ENCODE measurements at regions not wholly inside any gene's neighbourhood (a gene's known extent, or its start where the extent isn't known, plus 50 kb on each side); places are given as distances from the start of the nearest gene placed in this dataset.

DNA sequence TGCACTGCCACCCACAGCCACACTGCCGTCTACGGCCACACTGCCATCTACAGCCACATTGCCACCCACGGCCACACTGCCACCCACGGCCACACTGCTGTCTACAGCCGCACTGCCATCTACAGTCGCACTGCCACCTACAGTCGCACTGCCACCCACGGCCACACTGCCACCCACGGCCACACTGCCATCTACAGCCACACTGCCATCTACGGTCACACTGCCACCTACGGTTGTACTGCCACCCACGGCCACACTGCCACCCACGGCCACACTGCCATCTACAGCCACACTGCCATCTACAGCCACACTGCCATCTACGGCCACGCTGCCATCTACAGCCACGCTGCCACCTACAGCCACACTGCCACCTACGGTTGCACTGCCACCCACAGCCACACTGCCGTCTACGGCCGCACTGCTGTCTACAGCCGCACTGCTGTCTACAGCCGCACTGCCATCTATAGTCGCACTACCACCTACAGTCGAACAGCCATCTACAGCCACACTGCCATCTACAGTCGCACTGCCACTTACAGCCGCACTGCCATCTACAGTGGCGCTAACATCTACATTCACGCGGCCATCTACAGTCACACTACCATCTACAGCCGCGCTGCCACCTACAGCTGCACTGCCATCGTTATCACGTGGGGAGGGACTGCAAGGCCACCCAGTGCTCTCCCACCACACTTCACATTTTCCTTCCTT is 154.6 kb upstream of the AFDN start (continued):
- TF ChIP-seq SMYD3 (CRISPR knock-in tag; IDR thresholded peaks at IDR 0.05) (no peak), NR2F6 (IDR thresholded peaks at IDR 0.05) (no peak), NR2F6 (CRISPR knock-in tag; IDR thresholded peaks at IDR 0.05) (no peak), HDAC1 (CRISPR knock-in tag; IDR thresholded peaks at IDR 0.05) (no peak), KLF6 (CRISPR knock-in tag; IDR thresholded peaks at IDR 0.05) (no peak), ZBTB7B (CRISPR knock-in tag; IDR thresholded peaks at IDR 0.05) (no peak), PCBP1 (IDR thresholded peaks at IDR 0.05; ENCODE audit: borderline replicate concordance, low read depth, low read length) (no peak), KAT2B (IDR thresholded peaks at IDR 0.05; ENCODE audit: borderline replicate concordance, low read depth, low read length) (no peak), SRY (CRISPR knock-in tag; IDR thresholded peaks at IDR 0.05) (peak; percentile 24; the same call in 1 of the 2 replicates), ZNF569 (CRISPR knock-in tag; IDR thresholded peaks at IDR 0.05; ENCODE audit: borderline replicate concordance) (no peak), ZNF839 (CRISPR knock-in tag; IDR thresholded peaks at IDR 0.05; ENCODE audit: borderline replicate concordance) (0 out of 2 replicates have a peak, but pooled peaks have one; percentile 85), JUND (CRISPR knock-in tag; IDR thresholded peaks at IDR 0.05) (peak; percentile 42; the same call in 1 of the 2 replicates), ZSCAN22 (CRISPR knock-in tag; IDR thresholded peaks at IDR 0.05) (no peak), TGIF2 (CRISPR knock-in tag; IDR thresholded peaks at IDR 0.05) (no peak), KDM4B (CRISPR knock-in tag; IDR thresholded peaks at IDR 0.05) (no peak), KMT2A (CRISPR knock-in tag; IDR thresholded peaks at IDR 0.05) (no peak), KDM6A (CRISPR knock-in tag; IDR thresholded peaks at IDR 0.05; ENCODE audit: low read depth) (no peak), ZNF292 (CRISPR knock-in tag; IDR thresholded peaks at IDR 0.05; ENCODE audit: borderline replicate concordance, low read depth) (no peak), ZNF775 (CRISPR knock-in tag; IDR thresholded peaks at IDR 0.05; ENCODE audit: borderline replicate concordance) (no peak), ZNF3 (CRISPR knock-in tag; IDR thresholded peaks at IDR 0.05) (no peak), FLYWCH1 (CRISPR knock-in tag; IDR thresholded peaks at IDR 0.05) (no peak)
- TF ChIP-seq, protein P1, sequence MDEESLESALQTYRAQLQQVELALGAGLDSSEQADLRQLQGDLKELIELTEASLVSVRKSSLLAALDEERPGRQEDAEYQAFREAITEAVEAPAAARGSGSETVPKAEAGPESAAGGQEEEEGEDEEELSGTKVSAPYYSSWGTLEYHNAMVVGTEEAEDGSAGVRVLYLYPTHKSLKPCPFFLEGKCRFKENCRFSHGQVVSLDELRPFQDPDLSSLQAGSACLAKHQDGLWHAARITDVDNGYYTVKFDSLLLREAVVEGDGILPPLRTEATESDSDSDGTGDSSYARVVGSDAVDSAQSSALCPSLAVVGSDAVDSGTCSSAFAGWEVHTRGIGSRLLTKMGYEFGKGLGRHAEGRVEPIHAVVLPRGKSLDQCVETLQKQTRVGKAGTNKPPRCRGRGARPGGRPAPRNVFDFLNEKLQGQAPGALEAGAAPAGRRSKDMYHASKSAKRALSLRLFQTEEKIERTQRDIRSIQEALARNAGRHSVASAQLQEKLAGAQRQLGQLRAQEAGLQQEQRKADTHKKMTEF (CRISPR knock-in tag; IDR thresholded peaks at IDR 0.05), result no peak
- TF ChIP-seq, protein P2, sequence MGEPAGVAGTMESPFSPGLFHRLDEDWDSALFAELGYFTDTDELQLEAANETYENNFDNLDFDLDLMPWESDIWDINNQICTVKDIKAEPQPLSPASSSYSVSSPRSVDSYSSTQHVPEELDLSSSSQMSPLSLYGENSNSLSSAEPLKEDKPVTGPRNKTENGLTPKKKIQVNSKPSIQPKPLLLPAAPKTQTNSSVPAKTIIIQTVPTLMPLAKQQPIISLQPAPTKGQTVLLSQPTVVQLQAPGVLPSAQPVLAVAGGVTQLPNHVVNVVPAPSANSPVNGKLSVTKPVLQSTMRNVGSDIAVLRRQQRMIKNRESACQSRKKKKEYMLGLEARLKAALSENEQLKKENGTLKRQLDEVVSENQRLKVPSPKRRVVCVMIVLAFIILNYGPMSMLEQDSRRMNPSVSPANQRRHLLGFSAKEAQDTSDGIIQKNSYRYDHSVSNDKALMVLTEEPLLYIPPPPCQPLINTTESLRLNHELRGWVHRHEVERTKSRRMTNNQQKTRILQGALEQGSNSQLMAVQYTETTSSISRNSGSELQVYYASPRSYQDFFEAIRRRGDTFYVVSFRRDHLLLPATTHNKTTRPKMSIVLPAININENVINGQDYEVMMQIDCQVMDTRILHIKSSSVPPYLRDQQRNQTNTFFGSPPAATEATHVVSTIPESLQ (CRISPR knock-in tag; conservative IDR thresholded peaks at IDR 0.05), result no peak
- TF ChIP-seq, protein P3, sequence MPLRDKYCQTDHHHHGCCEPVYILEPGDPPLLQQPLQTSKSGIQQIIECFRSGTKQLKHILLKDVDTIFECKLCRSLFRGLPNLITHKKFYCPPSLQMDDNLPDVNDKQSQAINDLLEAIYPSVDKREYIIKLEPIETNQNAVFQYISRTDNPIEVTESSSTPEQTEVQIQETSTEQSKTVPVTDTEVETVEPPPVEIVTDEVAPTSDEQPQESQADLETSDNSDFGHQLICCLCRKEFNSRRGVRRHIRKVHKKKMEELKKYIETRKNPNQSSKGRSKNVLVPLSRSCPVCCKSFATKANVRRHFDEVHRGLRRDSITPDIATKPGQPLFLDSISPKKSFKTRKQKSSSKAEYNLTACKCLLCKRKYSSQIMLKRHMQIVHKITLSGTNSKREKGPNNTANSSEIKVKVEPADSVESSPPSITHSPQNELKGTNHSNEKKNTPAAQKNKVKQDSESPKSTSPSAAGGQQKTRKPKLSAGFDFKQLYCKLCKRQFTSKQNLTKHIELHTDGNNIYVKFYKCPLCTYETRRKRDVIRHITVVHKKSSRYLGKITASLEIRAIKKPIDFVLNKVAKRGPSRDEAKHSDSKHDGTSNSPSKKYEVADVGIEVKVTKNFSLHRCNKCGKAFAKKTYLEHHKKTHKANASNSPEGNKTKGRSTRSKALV (CRISPR knock-in tag; IDR thresholded peaks at IDR 0.05), result no peak
- TF ChIP-seq, protein P4, sequence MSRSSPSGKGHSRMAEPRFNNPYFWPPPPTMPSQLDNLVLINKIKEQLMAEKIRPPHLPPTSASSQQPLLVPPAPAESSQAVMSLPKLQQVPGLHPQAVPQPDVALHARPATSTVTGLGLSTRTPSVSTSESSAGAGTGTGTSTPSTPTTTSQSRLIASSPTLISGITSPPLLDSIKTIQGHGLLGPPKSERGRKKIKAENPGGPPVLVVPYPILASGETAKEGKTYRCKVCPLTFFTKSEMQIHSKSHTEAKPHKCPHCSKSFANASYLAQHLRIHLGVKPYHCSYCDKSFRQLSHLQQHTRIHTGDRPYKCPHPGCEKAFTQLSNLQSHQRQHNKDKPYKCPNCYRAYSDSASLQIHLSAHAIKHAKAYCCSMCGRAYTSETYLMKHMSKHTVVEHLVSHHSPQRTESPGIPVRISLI (CRISPR knock-in tag; IDR thresholded peaks at IDR 0.05; ENCODE audit: borderline replicate concordance), result 0 out of 2 replicates have a peak, but pooled peaks have one; percentile 9
- TF ChIP-seq, protein P5, sequence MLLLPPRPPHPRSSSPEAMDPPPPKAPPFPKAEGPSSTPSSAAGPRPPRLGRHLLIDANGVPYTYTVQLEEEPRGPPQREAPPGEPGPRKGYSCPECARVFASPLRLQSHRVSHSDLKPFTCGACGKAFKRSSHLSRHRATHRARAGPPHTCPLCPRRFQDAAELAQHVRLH (CRISPR knock-in tag; IDR thresholded peaks at IDR 0.05; ENCODE audit: borderline replicate concordance, low read depth), result no peak
